H9 (cell line): ENCODE measurements at regions not wholly inside any gene's neighbourhood (a gene's known extent, or its start where the extent isn't known, plus 50 kb on each side); places are given as distances from the start of the nearest gene placed in this dataset.
A peak's percentile ranks its signal among the peaks of the same experiment; 100 is the strongest.

ENCODE experiments used
- DNase-seq: peaks from one replicate; pipeline ENCODE4 v3.0.0-alpha.2; 2017
- H2AFZ ChIP-seq: one replicate; pipeline ENCODE4 v1.6.1; 2013; ENCODE audit warnings: mild to moderate bottlenecking, low read length, control low read depth, moderate library complexity
- H2AK5ac ChIP-seq: 2 replicates; pipeline ENCODE4 v1.6.1; 2013; ENCODE audit warnings: low read length, control low read depth, mixed read lengths; ENCODE audit not compliant: insufficient read length
- H2BK120ac ChIP-seq: one replicate; pipeline ENCODE4 v1.6.1; 2013; ENCODE audit warnings: low read depth, mild to moderate bottlenecking, low read length, control low read depth, inconsistent platforms; ENCODE audit not compliant: poor library complexity, severe bottlenecking
- H2BK12ac ChIP-seq: 2 replicates; pipeline ENCODE4 v1.6.1; 2013; ENCODE audit warnings: low read length, control low read depth, mixed read lengths, low read depth; ENCODE audit not compliant: insufficient read length
- H2BK15ac ChIP-seq: 2 replicates; pipeline ENCODE4 v1.6.1; 2013; ENCODE audit warnings: low read depth, low read length, control low read depth
- H2BK20ac ChIP-seq: one replicate; pipeline ENCODE4 v1.6.1; 2013; ENCODE audit warnings: low read depth, mild to moderate bottlenecking, low read length, control low read depth, inconsistent platforms; ENCODE audit not compliant: poor library complexity, severe bottlenecking
- H2BK5ac ChIP-seq: 2 replicates; pipeline ENCODE4 v1.6.1; 2013; ENCODE audit warnings: low read length, control low read depth, mixed read lengths; ENCODE audit not compliant: insufficient read length
- H3K14ac ChIP-seq: 2 replicates; pipeline ENCODE4 v1.6.1; 2013; ENCODE audit warnings: low read length, control low read depth; ENCODE audit not compliant: insufficient read depth
- H3K18ac ChIP-seq: 2 replicates; pipeline ENCODE4 v1.6.1; 2013; ENCODE audit warnings: low read depth, mild to moderate bottlenecking, mixed read lengths, low read length, control low read depth; ENCODE audit not compliant: insufficient read length
- H3K23ac ChIP-seq: 2 replicates; pipeline ENCODE4 v1.6.1; 2013; ENCODE audit warnings: low read length, control low read depth, mixed read lengths, low read depth; ENCODE audit not compliant: insufficient read length
- H3K23me2 ChIP-seq: 2 replicates; pipeline ENCODE4 v1.6.1; 2013; ENCODE audit warnings: low read depth, mild to moderate bottlenecking, mixed read lengths, low read length, control low read depth; ENCODE audit not compliant: insufficient read length, poor library complexity, severe bottlenecking
- H3K27ac ChIP-seq: 2 replicates; pipeline ENCODE4 v1.5.1; 2013; ENCODE audit warnings: low read length, control low read depth, mixed read lengths, low read depth; ENCODE audit not compliant: insufficient read length
- H3K27me3 ChIP-seq: 2 replicates; pipeline ENCODE4 v1.6.1; 2013; ENCODE audit warnings: low read length, control low read depth, inconsistent platforms; ENCODE audit not compliant: insufficient read depth
- H3K4ac ChIP-seq: 2 replicates; pipeline ENCODE4 v1.6.1; 2013; ENCODE audit warnings: low read depth, mild to moderate bottlenecking, control low read depth, inconsistent platforms, low read length, moderate library complexity
- H3K4me1 ChIP-seq: 2 replicates; pipeline ENCODE4 v1.6.1; 2013; ENCODE audit warnings: low read length, control low read depth, inconsistent platforms; ENCODE audit not compliant: insufficient read depth
- H3K4me2 ChIP-seq: 2 replicates; pipeline ENCODE4 v1.6.1; 2013; ENCODE audit warnings: low read length, control low read depth, mixed read lengths; ENCODE audit not compliant: insufficient read length, insufficient read depth
- H3K56ac ChIP-seq: 2 replicates; pipeline ENCODE4 v1.6.1; 2013; ENCODE audit warnings: low read depth, mild to moderate bottlenecking, mixed read lengths, low read length, control low read depth; ENCODE audit not compliant: insufficient read length
- H3K79me1 ChIP-seq: 2 replicates; pipeline ENCODE4 v1.6.1; 2013; ENCODE audit warnings: low read depth, mild to moderate bottlenecking, moderate library complexity, low read length, control low read depth, inconsistent platforms; ENCODE audit not compliant: insufficient read depth, poor library complexity, severe bottlenecking
- H3K79me2 ChIP-seq: 2 replicates; pipeline ENCODE4 v1.6.1; 2013; ENCODE audit warnings: low read length, control low read depth, inconsistent platforms; ENCODE audit not compliant: insufficient read depth
- H3K9ac ChIP-seq: 2 replicates; pipeline ENCODE4 v1.6.1; 2013; ENCODE audit warnings: low read length, control low read depth, mixed read lengths; ENCODE audit not compliant: insufficient read length; ENCODE audit errors: extremely low read depth
- H3K9me3 ChIP-seq: one replicate; pipeline ENCODE4 v1.6.1; 2013; ENCODE audit warnings: low read depth, low read length, inconsistent platforms; ENCODE audit not compliant: control insufficient read depth
- H3T11ph ChIP-seq: one replicate; pipeline ENCODE4 v1.6.1; 2013; ENCODE audit warnings: mild to moderate bottlenecking, low read length, control low read depth, inconsistent platforms
- H4K20me1 ChIP-seq: one replicate; pipeline ENCODE4 v1.6.1; 2013; ENCODE audit not compliant: control insufficient read depth, insufficient read length, insufficient read depth
- H4K5ac ChIP-seq: 2 replicates; pipeline ENCODE4 v1.6.1; 2013; ENCODE audit warnings: low read depth, mild to moderate bottlenecking, mixed read lengths, low read length, control low read depth; ENCODE audit not compliant: insufficient read length
- H4K8ac ChIP-seq: replicated peaks from 2 replicates; pipeline ENCODE4 v1.6.1; 2013; ENCODE audit warnings: low read length, control low read depth, mixed read lengths, low read depth; ENCODE audit not compliant: insufficient read length
- H4K91ac ChIP-seq: 2 replicates; pipeline ENCODE4 v1.6.1; 2013; ENCODE audit warnings: low read depth, mild to moderate bottlenecking, moderate library complexity, mixed read lengths, low read length, control low read depth; ENCODE audit not compliant: insufficient read length
- H3K27ac Mint-ChIP-seq, 3 experiments: 2 replicates in 2 of 3; 3 replicates in 1 of 3; pipeline ENCODE4 v1.8.0; 2020 to 2021; ENCODE audit warnings: mixed read lengths in 3 of 3, mild to moderate bottlenecking in 1 of 3, moderate library complexity in 1 of 3
- H3K27me3 Mint-ChIP-seq: 2 replicates; pipeline ENCODE4 v1.8.0; 2021; ENCODE audit warnings: low read depth, mild to moderate bottlenecking, moderate library complexity, mixed read lengths
- H3K36me3 Mint-ChIP-seq, 3 experiments: 2 replicates in 2 of 3; 3 replicates in 1 of 3; pipeline ENCODE4 v1.8.0; 2020 to 2021; ENCODE audit warnings: low read depth in 3 of 3, mixed read lengths in 3 of 3; ENCODE audit not compliant: insufficient read depth in 1 of 3
- H3K4me1 Mint-ChIP-seq, 2 experiments: 2 replicates each; pipeline ENCODE4 v1.8.0; 2020; ENCODE audit warnings: mixed read lengths in 2 of 2
- H3K4me3 Mint-ChIP-seq, 2 experiments: 2 replicates in 1 of 2; 3 replicates in 1 of 2; pipeline ENCODE4 v1.8.0; 2020 to 2021; ENCODE audit warnings: mild to moderate bottlenecking in 2 of 2, mixed read lengths in 2 of 2, moderate library complexity in 1 of 2
- H3K9me3 Mint-ChIP-seq, 2 experiments: 2 replicates in 1 of 2; 3 replicates in 1 of 2; pipeline ENCODE4 v1.8.0; 2020; ENCODE audit warnings: mild to moderate bottlenecking in 2 of 2, mixed read lengths in 2 of 2, moderate library complexity in 1 of 2
- CTCF ChIP-seq: fragments of 200-600 bp; sonication (generic); conservative IDR thresholded peaks from 3 replicates; pipeline ENCODE4 v1.8.0; 2021; ENCODE audit warnings: antibody characterized with exemption, mild to moderate bottlenecking
- WGBS: extraction: QIAGEN DNeasy Blood & Tissue Kit; methylation state at CpG from one replicate; pipeline ENCODE4 v1.1.7; 2013; ENCODE audit warnings: missing lambda C conversion rate, low lambda C conversion rate, mixed read lengths; ENCODE audit not compliant: insufficient read length; ENCODE audit errors: extremely low coverage; 5-methylcytosine and 5-hydroxymethylcytosine counted together

- Mint-ChIP-seq H3K9me3 (no peaks in the 10 kb centered on the region), H3K4me1 (peaks cover 44 to 52% of the 10 kb centered on the region in 2 experiments), H3K4me3 (no peak overlapping the region), H3K27me3 (no peaks in the 10 kb centered on the region), H3K36me3 (no peaks in the 10 kb centered on the region; a peak in 1 of 7 replicates), H3K27ac (peak overlapping the region in 2 of 3 experiments; percentile 32 to 46; a peak in 3 of 7 replicates)
- Histone ChIP-seq H2BK5ac (no peak overlapping the region), H2BK15ac (no peak overlapping the region), H3K79me1 (no peaks in the 10 kb centered on the region), H3K4me1 (peaks cover 9% of the 10 kb centered on the region; the same call in 1 of the 2 replicates), H2BK12ac (no peak overlapping the region), H4K20me1 (no peaks in the 10 kb centered on the region), H2BK120ac (no peak overlapping the region), H3K4me2 (no peak overlapping the region), H3K27me3 (no peaks in the 10 kb centered on the region), H3K9me3 (no peaks in the 10 kb centered on the region), H3K14ac (no peak overlapping the region), H2AFZ (no peak overlapping the region), H3K23me2 (no peaks in the 10 kb centered on the region), H3K18ac (no peak overlapping the region), H4K91ac (no peak overlapping the region), H4K5ac (no peak overlapping the region), H3K27ac (no peak overlapping the region), H2AK5ac (no peak overlapping the region), H3K56ac (no peak overlapping the region), H2BK20ac (no peak overlapping the region), H3K79me2 (no peaks in the 10 kb centered on the region), H3K4ac (no peak overlapping the region), H4K8ac (no peak overlapping the region), H3K9ac (no peak overlapping the region), H3K23ac (no peak overlapping the region), H3T11ph (no peak overlapping the region)
- no CpG with 5 or more reads among the region's 6 CpGs for WGBS
- no peak for DNase-seq
- no peak for TF ChIP-seq CTCF
These were observed 131.7 kb upstream of the ESRRG start for GRCh38 chr1:216854836-216855484.
